GM23248 (cell line): ENCODE measurements at regions not wholly inside any gene's neighbourhood (a gene's known extent, or its start where the extent isn't known, plus 50 kb on each side); places are given as distances from the start of the nearest gene placed in this dataset.
A peak's percentile ranks its signal among the peaks of the same experiment; 100 is the strongest.

Source experiments
- DNase-seq: peaks from one replicate; pipeline ENCODE4 v3.0.0-alpha.2; 2015
- H2AFZ ChIP-seq: fragments of 200-600 bp; sonication (generic); 2 replicates; pipeline ENCODE4 v1.6.1; 2016; ENCODE audit warnings: antibody characterized with exemption
- H3F3A ChIP-seq: fragments of 200-600 bp; sonication (generic); 2 replicates; pipeline ENCODE4 v1.6.1; 2016; ENCODE audit warnings: mild to moderate bottlenecking, antibody characterized with exemption, mixed run types; ENCODE audit not compliant: insufficient read depth
- H3K27ac ChIP-seq: fragments of 200-600 bp; sonication (generic); 2 replicates; pipeline ENCODE4 v1.5.1; 2016; ENCODE audit warnings: mild to moderate bottlenecking
- H3K27me3 ChIP-seq: fragments of 200-600 bp; sonication (generic); replicated peaks from 2 replicates; pipeline ENCODE4 v1.6.1; 2016; ENCODE audit warnings: mild to moderate bottlenecking; ENCODE audit not compliant: insufficient read depth
- H3K36me3 ChIP-seq: fragments of 200-600 bp; sonication (generic); 2 replicates; pipeline ENCODE4 v1.6.1; 2016; ENCODE audit warnings: low read depth, mild to moderate bottlenecking
- H3K4me1 ChIP-seq: fragments of 200-600 bp; sonication (generic); 2 replicates; pipeline ENCODE4 v1.6.1; 2016; ENCODE audit warnings: mild to moderate bottlenecking; ENCODE audit not compliant: insufficient read depth
- H3K4me2 ChIP-seq: fragments of 200-600 bp; sonication (generic); one replicate; pipeline ENCODE4 v1.6.1; 2016; ENCODE audit warnings: mild to moderate bottlenecking; ENCODE audit not compliant: unreplicated experiment
- H3K4me3 ChIP-seq: fragments of 200-600 bp; sonication (generic); 2 replicates; pipeline ENCODE4 v1.5.1; 2016; ENCODE audit warnings: mild to moderate bottlenecking
- H3K79me2 ChIP-seq: fragments of 200-600 bp; sonication (generic); 2 replicates; pipeline ENCODE4 v1.6.1; 2016; ENCODE audit warnings: mild to moderate bottlenecking; ENCODE audit not compliant: insufficient read depth
- H3K9ac ChIP-seq: fragments of 200-600 bp; sonication (generic); 2 replicates; pipeline ENCODE4 v1.6.1; 2016; ENCODE audit warnings: mild to moderate bottlenecking
- H3K9me2 ChIP-seq: fragments of 200-600 bp; sonication (generic); 2 replicates; pipeline ENCODE4 v1.6.1; 2016; ENCODE audit warnings: mixed run types, mild to moderate bottlenecking, moderate library complexity; ENCODE audit not compliant: insufficient read depth
- H3K9me3 ChIP-seq: fragments of 200-600 bp; sonication (generic); one replicate; pipeline ENCODE4 v1.6.1; 2017; ENCODE audit warnings: low read depth
- H4K20me1 ChIP-seq: fragments of 200-600 bp; sonication (generic); 2 replicates; pipeline ENCODE4 v1.6.0; 2016; ENCODE audit not compliant: insufficient read depth
- EZH2 ChIP-seq: fragments of 200-600 bp; sonication (generic); IDR thresholded peaks from 2 replicates; pipeline ENCODE4 v1.6.1; 2018; ENCODE audit warnings: antibody characterized with exemption, mild to moderate bottlenecking; ENCODE audit not compliant: insufficient read depth, poor library complexity, severe bottlenecking
- EZH2phosphoT487 ChIP-seq: fragments of 200-600 bp; sonication (generic); IDR thresholded peaks from 2 replicates; pipeline ENCODE4 v1.6.1; 2018; ENCODE audit warnings: antibody characterized with exemption, moderate library complexity, mild to moderate bottlenecking, low read depth; ENCODE audit not compliant: insufficient read depth
- WGBS, 2 experiments: methylation state at CpG; one replicate each; pipeline ENCODE4 v1.1.6; 2015 to 2017; ENCODE audit warnings: low lambda C conversion rate in 2 of 2, low coverage in 1 of 2; ENCODE audit errors: missing lambda C conversion rate in 2 of 2; 5-methylcytosine and 5-hydroxymethylcytosine counted together
- in situ Hi-C: fragments of 300-500 bp; cut with MboI; formaldehyde crosslinking; loops from 2 replicates; pipeline ENCODE4 v1.15.0; 2020

DNA sequence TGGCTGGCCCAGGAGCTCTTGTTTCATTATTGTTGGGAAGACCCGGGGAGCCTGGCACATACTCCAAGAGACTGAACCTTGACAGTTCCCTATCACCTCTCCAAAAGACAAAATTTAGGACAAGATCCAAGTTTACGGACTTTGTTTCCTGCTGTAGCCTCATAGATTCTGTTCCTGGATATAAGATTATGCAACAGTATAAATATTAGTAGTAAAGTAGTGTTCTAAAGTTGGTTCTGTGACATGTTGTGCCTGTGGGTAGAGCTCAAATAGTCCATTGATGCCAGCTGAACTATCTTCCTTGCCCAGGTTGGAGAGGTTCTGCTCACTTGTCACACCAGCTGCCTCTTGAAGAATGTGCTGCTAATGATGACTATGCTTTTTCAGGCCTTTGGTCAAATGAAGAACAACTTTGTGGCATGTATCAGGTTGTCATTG lies 430.2 kb downstream of the DMAC1 start:
- Histone ChIP-seq H3K9ac (no peak overlapping the region), H3K4me2 (peak overlapping the region; percentile 83), H4K20me1 (no peaks in the 10 kb centered on the region), H3K27me3 (no peaks in the 10 kb centered on the region), H3K4me1 (peaks cover 17% of the 10 kb centered on the region), H3K4me3 (no peak overlapping the region), H2AFZ (no peak overlapping the region), H3F3A (peaks cover 19% of the 10 kb centered on the region), H3K27ac (no peak overlapping the region), H3K36me3 (no peaks in the 10 kb centered on the region), H3K79me2 (no peaks in the 10 kb centered on the region), H3K9me2 (no peaks in the 10 kb centered on the region), H3K9me3 (no peaks in the 10 kb centered on the region)
- DNase-seq: no peak
- in situ Hi-C loops: no loop called here
- 49 to 59% methylated on average over 2 of the region's 2 CpGs for WGBS, 2 experiments
- no peak for TF ChIP-seq EZH2
- no peak for TF ChIP-seq EZH2phosphoT487

DNA sequence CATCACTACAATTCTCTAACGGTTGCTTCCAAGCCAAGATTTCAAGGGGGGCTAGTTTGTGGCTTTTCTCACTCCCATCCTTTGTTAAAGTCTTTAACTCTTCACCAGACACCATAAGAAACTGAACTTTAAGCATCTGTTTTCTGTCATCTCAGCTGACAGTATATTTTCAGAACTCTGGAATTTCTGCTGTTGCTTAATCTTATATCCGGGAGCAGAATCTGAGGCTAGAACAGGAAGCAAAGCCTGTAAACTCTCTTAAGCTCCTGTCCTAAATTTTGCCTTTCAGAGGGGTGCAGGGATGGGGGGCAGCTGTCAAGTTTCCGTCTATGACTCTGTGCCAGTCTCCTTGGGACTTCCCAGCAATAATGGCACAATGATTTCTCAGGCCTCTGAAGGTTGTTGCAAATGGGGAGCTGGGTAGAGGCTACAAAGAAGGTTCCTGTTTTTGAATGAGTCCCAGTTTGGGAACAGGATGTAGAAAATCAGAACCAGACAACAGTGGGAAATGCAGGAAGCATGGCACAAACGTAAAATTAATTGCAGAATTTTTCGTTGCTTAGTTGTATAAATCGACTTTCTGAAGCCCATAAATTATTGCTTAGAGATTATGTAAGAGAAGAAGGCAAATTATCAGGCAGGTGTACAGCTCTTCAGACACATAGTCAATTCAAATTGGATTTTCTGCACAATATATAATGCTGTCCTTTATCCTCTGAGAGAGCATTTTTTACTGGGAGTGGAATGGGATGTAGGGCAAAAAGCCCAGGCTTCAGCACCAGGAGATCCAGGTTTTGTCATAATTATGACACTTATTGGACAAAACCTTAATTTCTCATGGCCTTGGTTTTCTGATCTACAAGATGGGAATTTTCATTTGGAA lies 430.9 kb downstream of the DMAC1 start:
- Histone ChIP-seq H3K9me3 (no peaks in the 10 kb centered on the region), H3F3A (peaks cover 19% of the 10 kb centered on the region), H3K27ac (peak overlapping the region; percentile 39; the same call in 1 of the 2 replicates), H3K27me3 (no peaks in the 10 kb centered on the region), H4K20me1 (no peaks in the 10 kb centered on the region), H3K4me1 (peaks cover 17% of the 10 kb centered on the region), H3K79me2 (no peaks in the 10 kb centered on the region), H3K4me2 (peak overlapping the region; percentile 83), H2AFZ (peak overlapping the region; percentile 76), H3K9ac (no peak overlapping the region), H3K9me2 (no peaks in the 10 kb centered on the region), H3K36me3 (no peaks in the 10 kb centered on the region), H3K4me3 (peak overlapping the region; percentile 47)
- WGBS, 2 experiments: 0 to 2% methylated on average over 6 of the region's 6 CpGs
- in situ Hi-C loops: no loop called here
- TF ChIP-seq EZH2phosphoT487 (no peak), EZH2 (no peak)
- DNase-seq: peak; percentile 55

DNA sequence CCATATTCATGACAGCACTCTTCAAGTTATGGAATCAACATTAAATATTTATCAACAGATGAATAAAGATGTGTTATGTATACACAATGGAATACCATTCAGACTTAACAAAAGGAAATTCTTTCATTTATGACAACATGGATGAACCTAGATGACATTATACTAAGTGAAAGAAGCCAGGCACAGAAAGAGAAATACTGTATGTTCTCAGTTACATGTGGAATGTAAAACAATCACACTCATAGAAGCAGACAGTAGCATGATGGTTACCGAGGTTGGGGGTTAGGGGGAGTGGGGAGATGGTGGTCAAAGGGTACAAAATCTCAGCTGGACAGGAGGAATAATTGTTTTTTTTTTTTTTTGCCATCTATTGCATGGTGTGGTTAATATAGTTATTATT lies 431.9 kb downstream of the DMAC1 start:
- Histone ChIP-seq H3K4me1 (peaks cover 17% of the 10 kb centered on the region), H3K36me3 (no peaks in the 10 kb centered on the region), H3K79me2 (no peaks in the 10 kb centered on the region), H3K9ac (no peak overlapping the region), H2AFZ (no peak overlapping the region), H3K4me3 (no peak overlapping the region), H3K9me2 (no peaks in the 10 kb centered on the region), H3K4me2 (no peak overlapping the region), H3K27me3 (no peaks in the 10 kb centered on the region), H3K27ac (no peak overlapping the region), H3F3A (peaks cover 19% of the 10 kb centered on the region), H4K20me1 (no peaks in the 10 kb centered on the region), H3K9me3 (no peaks in the 10 kb centered on the region)
- TF ChIP-seq EZH2phosphoT487 (no peak), EZH2 (no peak)
- 0% methylated on average over 1 of the region's 1 CpG for WGBS, 2 experiments
- in situ Hi-C loops: no loop called here
- no peak for DNase-seq

DNA sequence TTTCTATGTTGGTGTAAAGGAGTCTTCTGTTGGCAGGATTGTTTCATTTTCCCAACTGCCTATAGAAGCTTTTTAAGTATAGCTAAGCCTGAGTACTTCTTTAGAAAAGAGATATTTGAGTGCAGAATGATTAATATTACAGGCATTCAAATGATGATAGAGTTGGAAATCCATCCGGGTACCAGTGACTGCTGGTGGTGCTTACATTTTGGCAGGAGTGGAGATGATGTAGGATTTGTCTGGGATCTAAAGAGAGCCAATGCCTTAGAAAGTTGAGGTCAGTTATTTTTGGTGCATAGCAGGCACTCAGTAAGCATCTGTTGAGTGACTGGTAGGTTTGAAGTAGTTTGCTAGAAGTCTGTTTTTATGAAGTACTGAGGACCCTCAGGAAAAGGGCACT lies 433.5 kb downstream of the DMAC1 start:
- WGBS, 2 experiments: 0% methylated on average over 1 of the region's 1 CpG
- Histone ChIP-seq H2AFZ (no peak overlapping the region), H3K9ac (no peak overlapping the region), H3F3A (peaks cover 19% of the 10 kb centered on the region), H3K27ac (no peak overlapping the region), H3K9me3 (no peaks in the 10 kb centered on the region), H3K4me2 (no peak overlapping the region), H3K79me2 (no peaks in the 10 kb centered on the region), H3K27me3 (no peaks in the 10 kb centered on the region), H3K4me3 (no peak overlapping the region), H3K9me2 (no peaks in the 10 kb centered on the region), H4K20me1 (no peaks in the 10 kb centered on the region), H3K36me3 (no peaks in the 10 kb centered on the region), H3K4me1 (peaks cover 17% of the 10 kb centered on the region)
- no peak for TF ChIP-seq EZH2
- TF ChIP-seq EZH2phosphoT487: no peak
- in situ Hi-C loops: no loop called here
- DNase-seq: no peak
